Caco-2 (cell line): ENCODE measurements at regions not wholly inside any gene's neighbourhood (a gene's known extent, or its start where the extent isn't known, plus 50 kb on each side); places are given as distances from the start of the nearest gene placed in this dataset.

Experiments used
- BruUV-seq: library from RNA; stranded (reverse); fragments of 400-500 nt; replicated peaks from 2 replicates; lab custom pipeline; 2021; lab: Mats Ljungman, UMichigan
- CTCF ChIA-PET: fragments of 300-600 bp; sonication (Branson Sonifier 250); formaldehyde crosslinking; loops from one replicate; lab custom pipeline; 2022; ENCODE audit warnings: antibody characterized with exemption; lab: Charles Lee
- POLR2A ChIA-PET: fragments of 300-600 bp; sonication (Branson Sonifier 250); formaldehyde crosslinking; loops from one replicate; lab custom pipeline; 2022; ENCODE audit warnings: antibody characterized with exemption; lab: Charles Lee
- DNase-seq, 2 experiments: peaks; one replicate each; pipeline versions ENCODE4 v3.0.0 to v3.0.0-alpha.2; 2020 to 2022
- H3K27me3 ChIP-seq: replicated peaks from 2 replicates; pipeline ENCODE4 v1.6.0; 2011; ENCODE audit warnings: low read length; ENCODE audit not compliant: control insufficient read depth, insufficient read depth
- H3K36me3 ChIP-seq: 2 replicates; pipeline ENCODE4 v1.5.1; 2011; ENCODE audit warnings: low read length; ENCODE audit not compliant: control insufficient read depth, insufficient read depth
- H3K4me1 ChIP-seq: fragments of 250-450 bp; sonication (Bioruptor Pico); 2 replicates; pipeline ENCODE4 v1.5.1; 2020; ENCODE audit warnings: mild to moderate bottlenecking
- H3K4me3 ChIP-seq: 2 replicates; pipeline ENCODE4 v1.5.1; 2011; ENCODE audit warnings: low read depth, mild to moderate bottlenecking, control low read depth, low read length
- H3K9me3 ChIP-seq: fragments of 250-450 bp; sonication (Bioruptor Pico); 2 replicates; pipeline ENCODE4 v1.5.1; 2020; ENCODE audit warnings: mild to moderate bottlenecking, moderate library complexity
- H3K27ac Mint-ChIP-seq: one replicate; pipeline ENCODE4 v1.8.0; 2022; ENCODE audit warnings: mixed read lengths; ENCODE audit not compliant: unreplicated experiment
- H3K27me3 Mint-ChIP-seq: one replicate; pipeline ENCODE4 v1.8.0; 2022; ENCODE audit warnings: mixed read lengths; ENCODE audit not compliant: insufficient read depth, unreplicated experiment
- H3K36me3 Mint-ChIP-seq: one replicate; pipeline ENCODE4 v1.8.0; 2022; ENCODE audit warnings: mild to moderate bottlenecking, mixed read lengths; ENCODE audit not compliant: insufficient read depth, unreplicated experiment
- H3K4me1 Mint-ChIP-seq: one replicate; pipeline ENCODE4 v1.8.0; 2022; ENCODE audit warnings: low read depth, mixed read lengths; ENCODE audit not compliant: unreplicated experiment
- H3K4me3 Mint-ChIP-seq: one replicate; pipeline ENCODE4 v1.8.0; 2022; ENCODE audit warnings: mild to moderate bottlenecking, moderate library complexity, mixed read lengths; ENCODE audit not compliant: unreplicated experiment
- H3K9me3 Mint-ChIP-seq: one replicate; pipeline ENCODE4 v1.8.0; 2022; ENCODE audit warnings: mixed read lengths; ENCODE audit not compliant: unreplicated experiment
- intact Hi-C: fragments of 100-400 bp; cut with micrococcal nuclease; formaldehyde crosslinking; loops from one replicate; pipeline ENCODE4 v1.10.0; 2022; ENCODE audit not compliant: unreplicated experiment
- TF ChIP-seq, protein P1 (sequence below), 2 experiments: fragments of 200-600 bp in 1 of 2; IDR thresholded peaks; 1 replicate in 1 of 2; 2 replicates in 1 of 2; pipeline versions ENCODE4 v1.5.1 to v1.8.0; 2011 to 2022; ENCODE audit warnings: antibody characterized with exemption in 1 of 2, control low read depth in 1 of 2, inconsistent platforms in 1 of 2, low read depth in 1 of 2, low read length in 1 of 2, mild to moderate bottlenecking in 1 of 2, moderate library complexity in 1 of 2; ENCODE audit not compliant: insufficient read depth in 1 of 2, severe bottlenecking in 1 of 2, unreplicated experiment in 1 of 2

DNA sequence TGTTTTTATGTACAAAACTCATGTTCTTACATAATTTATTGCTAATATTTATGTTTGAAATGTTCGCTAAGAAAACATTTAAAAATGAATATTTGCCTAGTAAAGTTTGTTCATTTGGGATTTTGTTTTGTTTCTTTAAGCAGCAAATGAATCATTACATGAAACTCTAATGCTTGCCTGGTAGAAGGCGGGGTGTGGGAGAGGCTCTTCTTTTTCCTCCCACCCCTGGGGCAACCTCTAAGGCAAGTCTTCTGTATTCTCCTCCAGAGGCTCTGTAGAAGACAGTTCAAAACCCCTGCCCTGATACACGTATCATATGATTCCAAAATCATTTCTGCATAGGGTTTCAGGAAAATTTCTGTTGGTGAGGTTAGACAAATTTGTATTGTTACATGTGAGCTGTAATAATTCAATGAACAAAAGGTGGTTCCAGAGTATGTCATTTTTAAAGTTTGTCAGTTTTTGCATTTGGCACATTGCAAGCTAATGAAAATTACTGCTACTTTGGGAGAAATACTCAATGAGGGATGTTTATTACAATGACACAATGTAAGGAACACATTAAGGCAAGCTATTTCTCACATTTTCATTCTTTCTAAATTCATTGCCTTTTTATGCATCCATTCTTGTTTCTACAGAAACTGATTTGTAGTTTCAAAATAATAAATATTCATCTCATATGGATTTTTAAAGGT is 302.3 kb upstream of the UBE2E3 start:
- Histone ChIP-seq H3K4me3 (no peak overlapping the region), H3K36me3 (no peaks in the 10 kb centered on the region), H3K27me3 (no peaks in the 10 kb centered on the region), H3K4me1 (no peaks in the 10 kb centered on the region), H3K9me3 (no peaks in the 10 kb centered on the region)
- BruUV-seq, result no TSS peak
- TF ChIP-seq, protein P1, sequence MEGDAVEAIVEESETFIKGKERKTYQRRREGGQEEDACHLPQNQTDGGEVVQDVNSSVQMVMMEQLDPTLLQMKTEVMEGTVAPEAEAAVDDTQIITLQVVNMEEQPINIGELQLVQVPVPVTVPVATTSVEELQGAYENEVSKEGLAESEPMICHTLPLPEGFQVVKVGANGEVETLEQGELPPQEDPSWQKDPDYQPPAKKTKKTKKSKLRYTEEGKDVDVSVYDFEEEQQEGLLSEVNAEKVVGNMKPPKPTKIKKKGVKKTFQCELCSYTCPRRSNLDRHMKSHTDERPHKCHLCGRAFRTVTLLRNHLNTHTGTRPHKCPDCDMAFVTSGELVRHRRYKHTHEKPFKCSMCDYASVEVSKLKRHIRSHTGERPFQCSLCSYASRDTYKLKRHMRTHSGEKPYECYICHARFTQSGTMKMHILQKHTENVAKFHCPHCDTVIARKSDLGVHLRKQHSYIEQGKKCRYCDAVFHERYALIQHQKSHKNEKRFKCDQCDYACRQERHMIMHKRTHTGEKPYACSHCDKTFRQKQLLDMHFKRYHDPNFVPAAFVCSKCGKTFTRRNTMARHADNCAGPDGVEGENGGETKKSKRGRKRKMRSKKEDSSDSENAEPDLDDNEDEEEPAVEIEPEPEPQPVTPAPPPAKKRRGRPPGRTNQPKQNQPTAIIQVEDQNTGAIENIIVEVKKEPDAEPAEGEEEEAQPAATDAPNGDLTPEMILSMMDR (IDR thresholded peaks at IDR 0.05; ENCODE audit: insufficient read depth in 1 of 2, low read depth in 1 of 2, low read length in 1 of 2, severe bottlenecking in 1 of 2, unreplicated experiment in 1 of 2), result no peak
- Mint-ChIP-seq H3K36me3 (no peaks in the 10 kb centered on the region), H3K27ac (no peak overlapping the region), H3K4me1 (no peaks in the 10 kb centered on the region), H3K27me3 (peaks cover 6% of the 10 kb centered on the region), H3K9me3 (no peaks in the 10 kb centered on the region), H3K4me3 (no peak overlapping the region)
- POLR2A ChIA-PET, result no interaction called here
- intact Hi-C loops, result no loop called here
- CTCF ChIA-PET, result no interaction called here
- DNase-seq, result no peak

DNA sequence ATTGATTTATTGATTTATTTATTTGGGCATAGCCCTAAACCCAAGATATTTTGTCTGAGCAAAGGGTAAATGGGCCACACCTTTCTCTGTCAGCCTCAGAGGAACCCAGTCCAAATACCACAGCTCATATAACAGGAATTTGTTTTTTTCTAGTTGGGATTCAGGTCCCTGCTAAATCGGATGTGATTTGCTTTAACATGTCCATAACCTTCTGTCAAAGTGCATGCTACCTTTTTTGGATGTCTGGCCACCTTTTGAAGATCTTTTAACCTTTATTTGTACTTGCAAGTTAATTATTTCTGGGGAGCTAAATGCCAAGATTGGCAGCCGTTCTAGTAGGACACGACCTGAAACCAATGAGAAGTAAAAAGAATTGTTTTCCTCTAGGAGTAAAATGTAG is 303.2 kb upstream of the UBE2E3 start:
- intact Hi-C loops, result no loop called here
- TF ChIP-seq, protein P1 (IDR thresholded peaks at IDR 0.05; ENCODE audit: insufficient read depth in 1 of 2, low read depth in 1 of 2, low read length in 1 of 2, severe bottlenecking in 1 of 2, unreplicated experiment in 1 of 2), result no peak
- no peaks in the 10 kb centered on the region for H3K4me1 Mint-ChIP-seq
- H3K27me3 ChIP-seq, result no peaks in the 10 kb centered on the region
- no peaks in the 10 kb centered on the region for H3K4me1 ChIP-seq
- H3K4me3 ChIP-seq, result no peak overlapping the region
- peaks cover 7% of the 10 kb centered on the region for H3K27me3 Mint-ChIP-seq
- DNase-seq, result no peak
- CTCF ChIA-PET, result no interaction called here
- no peaks in the 10 kb centered on the region for H3K9me3 Mint-ChIP-seq
- BruUV-seq, result no TSS peak
- no peak overlapping the region for H3K4me3 Mint-ChIP-seq
- POLR2A ChIA-PET, result no interaction called here
- no peaks in the 10 kb centered on the region for H3K36me3 Mint-ChIP-seq
- H3K9me3 ChIP-seq, result no peaks in the 10 kb centered on the region
- no peak overlapping the region for H3K27ac Mint-ChIP-seq
- no peaks in the 10 kb centered on the region for H3K36me3 ChIP-seq

- peaks cover 10% of the 10 kb centered on the region for H3K27me3 Mint-ChIP-seq
- H3K27ac Mint-ChIP-seq, result no peak overlapping the region
- Histone ChIP-seq H3K36me3 (no peaks in the 10 kb centered on the region), H3K4me3 (no peak overlapping the region), H3K9me3 (no peaks in the 10 kb centered on the region), H3K4me1 (no peaks in the 10 kb centered on the region), H3K27me3 (no peaks in the 10 kb centered on the region)
- ChIA-PET POLR2A (no interaction called here), CTCF (no interaction called here)
- intact Hi-C loops, result no loop called here
- TF ChIP-seq, protein P1 (IDR thresholded peaks at IDR 0.05; ENCODE audit: insufficient read depth in 1 of 2, low read depth in 1 of 2, low read length in 1 of 2, severe bottlenecking in 1 of 2, unreplicated experiment in 1 of 2), result no peak
- no peak overlapping the region for H3K4me3 Mint-ChIP-seq
- H3K36me3 Mint-ChIP-seq, result no peaks in the 10 kb centered on the region
- no TSS peak for BruUV-seq
- no peak for DNase-seq
- H3K4me1 Mint-ChIP-seq, result no peaks in the 10 kb centered on the region
- no peaks in the 10 kb centered on the region for H3K9me3 Mint-ChIP-seq
Observed at GRCh38 chr2:180676520-180677025, 303.8 kb upstream of the UBE2E3 start.
